CD14-positive monocyte (primary cell): ENCODE measurements at regions not wholly inside any gene's neighbourhood (a gene's known extent, or its start where the extent isn't known, plus 50 kb on each side); places are given as distances from the start of the nearest gene placed in this dataset.
"Not testable (repeated sequence)": the region's sequence is repeated elsewhere in the genome, so short reads cannot be mapped to it uniquely, and the experiment has no call there.

Source experiments
- DNase-seq, 3 donors: peaks; one replicate each; pipeline ENCODE4 v3.0.0-alpha.2; 2011 to 2022
- H2AFZ ChIP-seq: 2 replicates; pipeline ENCODE4 v1.6.0; 2012; ENCODE audit warnings: mild to moderate bottlenecking, low read depth, low read length, inconsistent platforms; ENCODE audit not compliant: insufficient read depth, poor library complexity, severe bottlenecking
- H3K27ac ChIP-seq, 2 donors: 1 replicate in 1 of 2; 2 replicates in 1 of 2; pipeline ENCODE4 v1.5.1; 2012 to 2013; ENCODE audit warnings: low read length in 2 of 2, control low read depth in 1 of 2, inconsistent platforms in 1 of 2, low read depth in 1 of 2, mild to moderate bottlenecking in 1 of 2
- H3K27me3 ChIP-seq, 2 donors: one replicate each; pipeline versions ENCODE4 v1.6.0 to v1.6.1; 2011 to 2013; ENCODE audit warnings: low read length in 2 of 2; ENCODE audit not compliant: control insufficient read depth in 2 of 2, insufficient read depth in 2 of 2
- H3K36me3 ChIP-seq, 2 donors: replicated peaks in 1 of 2; 1 replicate in 1 of 2; 2 replicates in 1 of 2; pipeline versions ENCODE4 v1.5.1 to v1.6.1; 2012 to 2013; ENCODE audit warnings: low read length in 2 of 2, control low read depth in 1 of 2, inconsistent platforms in 1 of 2, mild to moderate bottlenecking in 1 of 2; ENCODE audit not compliant: insufficient read depth in 2 of 2, control insufficient read depth in 1 of 2
- H3K4me1 ChIP-seq, 2 donors: 1 replicate in 1 of 2; 2 replicates in 1 of 2; pipeline versions ENCODE4 v1.5.1 to v1.6.1; 2012 to 2013; ENCODE audit warnings: low read length in 2 of 2, control low read depth in 1 of 2, inconsistent platforms in 1 of 2, mild to moderate bottlenecking in 1 of 2, moderate library complexity in 1 of 2; ENCODE audit not compliant: insufficient read depth in 2 of 2, control insufficient read depth in 1 of 2
- H3K4me2 ChIP-seq: replicated peaks from 2 replicates; pipeline ENCODE3; 2012; ENCODE audit warnings: low read length, moderate library complexity, mild to moderate bottlenecking; ENCODE audit not compliant: poor library complexity, severe bottlenecking; ENCODE audit errors: extremely low read depth
- H3K4me3 ChIP-seq, 3 experiments: fragments of 200-600 bp in 1 of 3; sonication (generic) in 1 of 3; replicated peaks in 1 of 3; 1 replicate in 2 of 3; 2 replicates in 1 of 3; pipeline ENCODE4 v1.5.1; 2011 to 2013; ENCODE audit warnings: low read length in 3 of 3, mild to moderate bottlenecking in 3 of 3, control low read depth in 2 of 3, low read depth in 2 of 3, inconsistent platforms in 1 of 3, moderate library complexity in 1 of 3
- H3K79me2 ChIP-seq: 2 replicates; pipeline ENCODE4 v1.6.0; 2012; ENCODE audit warnings: mild to moderate bottlenecking, control low read depth, inconsistent platforms, low read length, moderate library complexity; ENCODE audit not compliant: insufficient read depth
- H3K9ac ChIP-seq: 2 replicates; pipeline ENCODE4 v1.6.0; 2017; ENCODE audit warnings: low read length, mild to moderate bottlenecking; ENCODE audit not compliant: insufficient read depth, poor library complexity, severe bottlenecking
- H3K9me3 ChIP-seq, 2 donors: replicated peaks in 1 of 2; 1 replicate in 1 of 2; 2 replicates in 1 of 2; pipeline versions ENCODE4 v1.5.1 to v1.6.1; 2012 to 2013; ENCODE audit warnings: low read length in 2 of 2, control low read depth in 1 of 2; ENCODE audit not compliant: control insufficient read depth in 1 of 2, insufficient read depth in 1 of 2
- H4K20me1 ChIP-seq: 2 replicates; pipeline ENCODE4 v1.6.0; 2012; ENCODE audit warnings: mild to moderate bottlenecking, low read length, control low read depth, moderate library complexity; ENCODE audit not compliant: insufficient read depth
- H3K27ac Mint-ChIP-seq, 7 donors: one replicate each; pipeline ENCODE4 v1.8.0; 2020; ENCODE audit warnings: mild to moderate bottlenecking in 7 of 7, mixed read lengths in 7 of 7, moderate library complexity in 6 of 7, inconsistent platforms in 2 of 7
- H3K27me3 Mint-ChIP-seq, 3 donors: one replicate each; pipeline ENCODE4 v1.8.0; 2021 to 2022; ENCODE audit warnings: low read depth in 3 of 3, mild to moderate bottlenecking in 3 of 3, mixed read lengths in 3 of 3, moderate library complexity in 3 of 3, inconsistent platforms in 1 of 3
- H3K36me3 Mint-ChIP-seq, 2 donors: one replicate each; pipeline ENCODE4 v1.8.0; 2020; ENCODE audit warnings: mixed read lengths in 2 of 2, inconsistent platforms in 1 of 2, mild to moderate bottlenecking in 1 of 2
- H3K4me1 Mint-ChIP-seq: one replicate; pipeline ENCODE4 v1.8.0; 2020; ENCODE audit warnings: mild to moderate bottlenecking, mixed read lengths
- H3K4me3 Mint-ChIP-seq, 2 donors: one replicate each; pipeline ENCODE4 v1.8.0; 2020; ENCODE audit warnings: mild to moderate bottlenecking in 2 of 2, mixed read lengths in 2 of 2, moderate library complexity in 1 of 2
- H3K9me3 Mint-ChIP-seq, 7 donors: one replicate each; pipeline ENCODE4 v1.8.0; 2020 to 2022; ENCODE audit warnings: mixed read lengths in 7 of 7, mild to moderate bottlenecking in 6 of 7, moderate library complexity in 6 of 7, inconsistent platforms in 2 of 7
- WGBS: methylation state at CpG from one replicate; pipeline ENCODE4 v1.1.5; 2013; ENCODE audit warnings: missing lambda C conversion rate; ENCODE audit not compliant: insufficient coverage; 5-methylcytosine and 5-hydroxymethylcytosine counted together
- intact Hi-C, 2 donors: fragments of 100-400 bp; cut with micrococcal nuclease; formaldehyde crosslinking; loops; one replicate each; pipeline versions ENCODE4 v1.15.0 to v1.15.1; 2023

DNA sequence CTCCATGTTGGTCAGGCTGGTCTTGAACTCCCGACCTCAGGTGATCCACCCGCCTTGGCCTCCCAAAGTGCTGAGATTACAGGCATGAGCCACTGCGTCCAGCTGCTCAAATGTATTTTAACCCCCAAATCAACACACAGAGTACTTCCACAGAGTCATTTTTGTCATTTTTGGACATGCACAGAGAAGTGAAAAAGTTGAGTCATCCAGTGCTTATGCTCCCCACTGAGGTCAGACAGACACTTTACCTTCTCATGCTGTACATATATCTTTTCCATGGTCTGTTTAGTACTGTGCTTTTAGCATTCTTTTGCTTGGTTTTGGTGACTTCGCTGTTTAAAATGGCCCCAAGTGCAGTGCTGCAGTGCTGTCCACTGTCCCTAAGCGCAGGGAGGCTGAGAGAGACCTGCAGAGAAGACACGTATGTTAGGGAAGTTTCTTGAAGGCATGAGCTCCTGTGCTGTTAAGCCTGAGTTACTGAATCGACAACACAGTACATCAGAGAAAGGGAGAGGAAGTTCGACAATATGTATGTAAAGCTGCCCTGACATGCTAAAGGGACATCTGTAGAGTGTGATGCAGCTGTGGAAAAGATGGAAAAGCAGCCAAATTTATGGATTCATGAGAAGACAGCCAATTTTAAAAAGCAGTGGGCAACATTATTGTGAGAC is 69.7 kb downstream of the CDRT15L2 start:
- H3K4me3 Mint-ChIP-seq, result peak overlapping the region in 1 of 2 donors; percentile 75
- intact Hi-C loops, result not testable (repeated sequence)

DNA sequence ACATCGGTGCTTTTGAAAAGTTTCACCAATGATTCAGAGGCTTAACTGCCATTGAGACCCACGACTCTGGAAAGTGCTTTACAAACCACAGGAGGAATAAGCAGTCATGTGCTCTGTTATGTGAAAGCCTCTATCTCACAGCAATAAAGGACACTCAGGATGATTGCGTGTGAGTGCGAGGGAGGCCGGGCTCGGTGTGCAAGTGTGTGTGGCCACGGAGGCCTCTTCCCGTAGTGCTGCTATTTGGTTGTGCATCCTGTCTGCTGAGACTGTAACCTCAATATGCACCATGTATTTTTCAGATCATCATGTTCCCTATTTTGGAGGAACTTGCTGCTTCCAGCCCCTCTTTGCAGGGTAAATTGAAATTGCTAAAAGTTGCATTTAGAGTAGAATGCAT is 71.5 kb downstream of the CDRT15L2 start:
- H3K4me3 ChIP-seq, H3K9ac ChIP-seq, intact Hi-C loops, H3K27me3 Mint-ChIP-seq, H3K9me3 Mint-ChIP-seq, H3K27ac ChIP-seq, H3K9me3 ChIP-seq, H4K20me1 ChIP-seq, H3K27me3 ChIP-seq, H3K4me3 Mint-ChIP-seq, H3K36me3 ChIP-seq, H3K4me2 ChIP-seq, H3K79me2 ChIP-seq, H3K36me3 Mint-ChIP-seq: not testable (repeated sequence)
- Mint-ChIP-seq H3K27ac (peak overlapping the region in 1 of 7 donors; percentile 60), H3K4me1 (peaks cover 32% of the 10 kb centered on the region)
- peak; percentile 1 to 50 (median 18) for DNase-seq
- Histone ChIP-seq H3K4me1 (peaks cover 22% of the 10 kb centered on the region in 2 donors), H2AFZ (peak overlapping the region; percentile 21)
- WGBS, result 17% methylated on average over 1 of the region's 8 CpGs

More for the DNA sequence above, 69.7 kb downstream of the CDRT15L2 start:
- H3K27ac ChIP-seq, result peak overlapping the region; percentile 5 to 39
- Mint-ChIP-seq H3K4me1 (peaks cover 32% of the 10 kb centered on the region), H3K27ac (peak overlapping the region; percentile 68 to 92 (median 87))
- peak; percentile 21 to 53 (median 25) for DNase-seq
- not testable (repeated sequence) for H3K9ac ChIP-seq, H3K4me3 ChIP-seq, H3K27me3 ChIP-seq, H3K27me3 Mint-ChIP-seq, H3K9me3 Mint-ChIP-seq, H3K4me2 ChIP-seq, H4K20me1 ChIP-seq, H3K9me3 ChIP-seq, H3K79me2 ChIP-seq, H3K36me3 Mint-ChIP-seq, H3K36me3 ChIP-seq
- H3K4me1 ChIP-seq, result peaks cover 22% of the 10 kb centered on the region in 2 donors
- WGBS, result 31% methylated on average over 5 of the region's 8 CpGs
- peak overlapping the region; percentile 37 for H2AFZ ChIP-seq

DNA sequence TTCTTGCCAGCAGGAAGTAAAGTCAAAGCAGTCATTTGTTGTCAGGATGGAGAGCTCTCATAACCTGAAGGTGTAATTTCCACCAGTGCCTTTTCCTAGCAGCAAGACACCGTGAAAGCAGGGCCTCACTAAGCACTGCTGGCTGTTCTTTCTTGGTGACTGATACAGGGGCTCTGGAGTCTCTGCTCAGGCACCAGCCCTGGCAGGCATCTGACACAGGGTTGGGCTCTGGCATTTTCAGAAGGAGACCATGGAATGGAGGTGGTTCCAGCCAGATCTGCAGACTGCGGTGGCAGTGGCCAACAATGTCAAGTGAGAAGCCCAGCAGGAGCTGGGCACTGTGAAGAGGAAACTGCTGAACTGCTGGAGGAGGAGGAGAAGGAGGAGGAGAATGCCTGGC is 72.2 kb downstream of the CDRT15L2 start:
- not testable (repeated sequence) for H3K4me3 Mint-ChIP-seq, H3K36me3 Mint-ChIP-seq

DNA sequence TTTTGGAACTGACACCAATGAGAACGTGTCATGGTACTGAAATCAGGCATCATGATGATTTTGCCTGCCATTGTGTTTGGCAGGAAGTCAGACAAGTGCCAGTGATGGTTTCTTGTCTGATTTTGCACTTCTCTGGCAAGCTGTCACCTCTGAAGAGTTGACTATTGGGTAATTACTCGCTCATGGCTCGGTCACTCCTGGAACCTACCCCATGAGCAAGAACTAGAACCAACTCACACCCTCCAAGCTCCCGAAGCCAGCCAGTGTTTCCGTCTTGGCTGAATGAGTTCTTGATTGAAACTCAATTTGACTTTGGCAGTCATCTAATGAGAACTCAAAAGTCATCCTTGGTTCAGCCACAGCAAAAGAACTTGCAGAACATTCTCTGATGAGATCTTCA is 73.9 kb downstream of the CDRT15L2 start:
- H2AFZ ChIP-seq, H3K9me3 ChIP-seq, H3K27ac Mint-ChIP-seq, H3K27me3 ChIP-seq, H3K9me3 Mint-ChIP-seq, intact Hi-C loops, DNase-seq, H3K27me3 Mint-ChIP-seq, H3K9ac ChIP-seq, H3K79me2 ChIP-seq, H3K36me3 Mint-ChIP-seq, H3K27ac ChIP-seq, H3K36me3 ChIP-seq, H3K4me3 Mint-ChIP-seq, H4K20me1 ChIP-seq, H3K4me3 ChIP-seq, H3K4me2 ChIP-seq: not testable (repeated sequence)
- no CpG with 5 or more reads among the region's 5 CpGs for WGBS
- H3K4me1 Mint-ChIP-seq, result peaks cover 31% of the 10 kb centered on the region
- peaks cover 21 to 22% of the 10 kb centered on the region in 2 donors for H3K4me1 ChIP-seq

More for the DNA sequence above, 72.2 kb downstream of the CDRT15L2 start:
- intact Hi-C loops, DNase-seq, H3K4me3 ChIP-seq, H3K27ac Mint-ChIP-seq, H3K27ac ChIP-seq, H3K36me3 ChIP-seq, H3K27me3 Mint-ChIP-seq, H3K27me3 ChIP-seq, H2AFZ ChIP-seq, H3K79me2 ChIP-seq, H3K9ac ChIP-seq, H4K20me1 ChIP-seq, H3K4me2 ChIP-seq, H3K9me3 Mint-ChIP-seq, H3K9me3 ChIP-seq: not testable (repeated sequence)
- peaks cover 22% of the 10 kb centered on the region in 2 donors for H3K4me1 ChIP-seq
- WGBS, result 75% methylated on average over 1 of the region's 2 CpGs
- peaks cover 32% of the 10 kb centered on the region for H3K4me1 Mint-ChIP-seq
